GM12878 (cell line): ENCODE measurements at regions not wholly inside any gene's neighbourhood (a gene's known extent, or its start where the extent isn't known, plus 50 kb on each side); places are given as distances from the start of the nearest gene placed in this dataset.

Source experiments
- ATAC-seq: fragments of 200-7000 bp; cut with Tn5 transposase; 3 replicates; pipeline ENCODE4 v1.9.1; 2020; ENCODE audit warnings: mild to moderate bottlenecking, moderate library complexity
- BruUV-seq: library from RNA; stranded (reverse); fragments of 400-500 nt; replicated peaks from 2 replicates; lab custom pipeline; 2021; lab: Mats Ljungman, UMichigan
- CTCF ChIA-PET: fragments of 300-600 bp; sonication (Branson Sonifier 250); formaldehyde crosslinking; extraction: SDS; loops from one replicate; lab custom pipeline; 2021; ENCODE audit warnings: inconsistent platforms; lab: Yijun Ruan, JAX
- POLR2A ChIA-PET: fragments of 350-600 bp; formaldehyde crosslinking; extraction: SDS; loops from one replicate; lab custom pipeline; 2021; ENCODE audit warnings: inconsistent platforms; lab: Charles Lee
- RAD21 ChIA-PET: fragments of 300-600 bp; sonication (Branson Sonifier 250); formaldehyde crosslinking; loops from one replicate; lab custom pipeline; 2023; ENCODE audit warnings: antibody characterized with exemption; ENCODE audit not compliant: unreplicated experiment; lab: Charles Lee
- SMC1A ChIA-PET: fragments of 300-600 bp; sonication (Branson Sonifier 250); formaldehyde crosslinking; loops from one replicate; lab custom pipeline; 2023; ENCODE audit not compliant: unreplicated experiment, uncharacterized antibody; lab: Charles Lee
- DNase-seq: peaks from one replicate; pipeline ENCODE4 v3.0.0-alpha.2; 2011; ENCODE audit warnings: low read depth, low spot score
- FAIRE-seq: peaks from 3 replicates; lab custom pipeline; 2011; peaks lifted over from hg19 to GRCh38; lab: Jason Lieb, UNC
- H2AFZ ChIP-seq: 2 replicates; pipeline ENCODE4 v1.6.0; 2011; ENCODE audit warnings: low read depth, low read length, control low read depth; ENCODE audit not compliant: control insufficient read depth
- H3K27ac ChIP-seq: 2 replicates; pipeline ENCODE4 v1.5.1; 2011; ENCODE audit warnings: control low read depth; ENCODE audit not compliant: control insufficient read depth, insufficient read depth
- H3K27me3 ChIP-seq, 2 experiments: replicated peaks in 1 of 2; 2 replicates each; pipeline versions ENCODE4 v1.6.0 to v1.6.1; 2011; ENCODE audit warnings: low read length in 1 of 2; ENCODE audit not compliant: control insufficient read depth in 2 of 2, insufficient read depth in 2 of 2
- H3K36me3 ChIP-seq, 2 experiments: 2 replicates each; pipeline ENCODE4 v1.5.1; 2011; ENCODE audit warnings: low read length in 1 of 2; ENCODE audit not compliant: control insufficient read depth in 2 of 2, insufficient read depth in 2 of 2
- H3K4me1 ChIP-seq: 2 replicates; pipeline ENCODE4 v1.6.1; 2011; ENCODE audit warnings: mild to moderate bottlenecking, low read length, moderate library complexity, mixed read lengths; ENCODE audit not compliant: control insufficient read depth, insufficient read depth
- H3K4me2 ChIP-seq: 2 replicates; pipeline ENCODE4 v1.6.0; 2011; ENCODE audit warnings: control low read depth; ENCODE audit not compliant: control insufficient read depth, insufficient read depth
- H3K4me3 ChIP-seq: fragments of 200-600 bp; sonication (generic); 2 replicates; pipeline ENCODE4 v1.5.1; 2016
- H3K79me2 ChIP-seq: 2 replicates; pipeline ENCODE4 v1.6.0; 2011; ENCODE audit warnings: low read length; ENCODE audit not compliant: control insufficient read depth, insufficient read depth
- H3K9ac ChIP-seq: 2 replicates; pipeline ENCODE4 v1.8.0; 2011; ENCODE audit warnings: low read length, control low read depth, mixed read lengths; ENCODE audit not compliant: control insufficient read depth, insufficient read depth
- H3K9me3 ChIP-seq: replicated peaks from 3 replicates; pipeline ENCODE4 v1.5.1; 2011; ENCODE audit warnings: mild to moderate bottlenecking, low read length; ENCODE audit not compliant: control insufficient read depth, insufficient read depth
- H4K20me1 ChIP-seq: 2 replicates; pipeline ENCODE4 v1.6.0; 2011; ENCODE audit not compliant: control insufficient read depth, insufficient read depth
- CBX5 ChIP-seq: sonication (generic); IDR thresholded peaks from 2 replicates; pipeline ENCODE4 v1.6.1; 2016; ENCODE audit warnings: low read depth, moderate library complexity, mild to moderate bottlenecking, inconsistent platforms
- KDM1A ChIP-seq: fragments of 200-600 bp; sonication (generic); IDR thresholded peaks from 2 replicates; pipeline ENCODE4 v1.6.1; 2016; ENCODE audit warnings: borderline replicate concordance
- RAD21 ChIP-seq: IDR thresholded peaks from 2 replicates; pipeline ENCODE4 v1.6.1; 2011; ENCODE audit warnings: mild to moderate bottlenecking, low read depth, low read length, moderate library complexity; ENCODE audit not compliant: insufficient read depth
- RCOR1 ChIP-seq: conservative IDR thresholded peaks from 2 replicates; pipeline ENCODE4 v1.6.1; 2012; ENCODE audit warnings: low read depth, low read length, improper control_type of control experiment
- SMAD5 ChIP-seq: IDR thresholded peaks from 2 replicates; pipeline ENCODE4 v1.6.1; 2016; ENCODE audit warnings: antibody characterized with exemption, low read depth
- TCF12 ChIP-seq: IDR thresholded peaks from 2 replicates; pipeline ENCODE4 v1.6.1; 2011; ENCODE audit warnings: low read depth, mild to moderate bottlenecking, low read length
- WRNIP1 ChIP-seq: IDR thresholded peaks from 2 replicates; pipeline ENCODE4 v1.6.1; 2011; ENCODE audit warnings: low read depth, low read length, improper control_type of control experiment, borderline replicate concordance
- YY1 ChIP-seq: IDR thresholded peaks from 2 replicates; pipeline ENCODE4 v1.6.1; 2011; ENCODE audit warnings: low read depth, mild to moderate bottlenecking, low read length
- WGBS: methylation state at CpG from one replicate; pipeline ENCODE4 v1.1.6; 2016; ENCODE audit warnings: low lambda C conversion rate; ENCODE audit not compliant: insufficient replicate concordance, insufficient coverage; ENCODE audit errors: missing lambda C conversion rate; 5-methylcytosine and 5-hydroxymethylcytosine counted together
- in situ Hi-C: fragments of 300-500 bp; cut with MboI; formaldehyde crosslinking; loops from 9 replicates; pipeline ENCODE4 v1.14.3; 2018; ENCODE audit warnings: mixed read lengths
- intact Hi-C: fragments of 100-400 bp; cut with micrococcal nuclease; formaldehyde crosslinking; loops from one replicate; pipeline ENCODE4 v1.14.2; 2022; ENCODE audit not compliant: unreplicated experiment
- TF ChIP-seq, protein P1 (sequence below): fragments of 450-650 bp; IDR thresholded peaks from 2 replicates; pipeline ENCODE4 v1.6.1; 2014; ENCODE audit warnings: mild to moderate bottlenecking
- TF ChIP-seq, protein P2 (sequence below): fragments of 450-650 bp; IDR thresholded peaks from 2 replicates; pipeline ENCODE4 v1.6.1; 2017; ENCODE audit warnings: low read depth, mild to moderate bottlenecking, moderate library complexity
- TF ChIP-seq, protein P3 (sequence below): fragments of 450-650 bp; IDR thresholded peaks from 2 replicates; pipeline ENCODE4 v1.6.1; 2017; ENCODE audit warnings: mild to moderate bottlenecking, low read depth, inconsistent platforms; ENCODE audit not compliant: poor library complexity, severe bottlenecking
- TF ChIP-seq, protein P4 (sequence below): fragments of 450-650 bp; formaldehyde crosslinking; IDR thresholded peaks from 2 replicates; pipeline ENCODE4 v1.5.0; 2022; ENCODE audit warnings: mild to moderate bottlenecking, missing genetic modification characterization
- TF ChIP-seq, protein P5 (sequence below): fragments of 150-350 bp; IDR thresholded peaks from 2 replicates; pipeline ENCODE4 v1.6.1; 2016; ENCODE audit warnings: low read depth, low read length

DNA sequence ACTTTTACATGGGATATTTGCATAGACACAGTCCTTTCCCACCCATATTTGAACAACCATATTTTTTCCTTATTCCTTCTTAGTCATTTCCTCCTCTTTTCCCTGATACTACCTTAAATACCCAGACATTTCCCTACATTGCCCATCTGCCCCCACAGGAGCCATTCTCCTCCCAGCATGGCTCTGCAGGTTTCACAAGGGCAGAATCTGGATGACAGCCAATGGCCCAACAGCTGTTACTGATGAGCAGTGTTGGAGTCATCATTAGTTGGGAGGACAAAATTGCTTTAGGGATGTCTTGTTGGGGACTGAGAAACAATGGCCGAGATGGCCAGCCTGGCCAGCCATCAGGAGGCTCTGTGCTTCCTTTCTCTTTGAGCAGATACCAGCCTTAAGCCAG is 209.5 kb downstream of the KLF5 start:
- ChIA-PET RAD21 (no interaction called here), SMC1A (interaction anchor here (1.5 kb wide), 1 partner anchor 12 kb away, joined by 4 read pairs; no protein-coding TSS in a partner anchor), CTCF (interaction anchor here (1.6 kb wide), 1 partner anchor 25 kb away, joined by 3 read pairs; no protein-coding TSS in a partner anchor), POLR2A (no interaction called here)
- FAIRE-seq = no peak
- Histone ChIP-seq H3K27me3 (no peaks in the 10 kb centered on the region), H3K4me1 (no peaks in the 10 kb centered on the region), H3K9me3 (no peaks in the 10 kb centered on the region; the same call in 2 of the 3 replicates), H4K20me1 (no peaks in the 10 kb centered on the region), H3K36me3 (no peaks in the 10 kb centered on the region), H3K79me2 (no peaks in the 10 kb centered on the region), H3K9ac (no peak overlapping the region), H3K27ac (no peak overlapping the region), H3K4me2 (no peak overlapping the region), H2AFZ (no peak overlapping the region), H3K4me3 (no peak overlapping the region)
- intact Hi-C loops = no loop called here
- 0% methylated on average over 1 of the region's 1 CpG for WGBS
- DNase-seq = no peak
- in situ Hi-C loops = no loop called here
- BruUV-seq = no TSS peak
- no peak for ATAC-seq
- no peak for TF ChIP-seq RAD21
- TF ChIP-seq CBX5 = no peak
- TF ChIP-seq RCOR1 = no peak
- TF ChIP-seq, protein P1, sequence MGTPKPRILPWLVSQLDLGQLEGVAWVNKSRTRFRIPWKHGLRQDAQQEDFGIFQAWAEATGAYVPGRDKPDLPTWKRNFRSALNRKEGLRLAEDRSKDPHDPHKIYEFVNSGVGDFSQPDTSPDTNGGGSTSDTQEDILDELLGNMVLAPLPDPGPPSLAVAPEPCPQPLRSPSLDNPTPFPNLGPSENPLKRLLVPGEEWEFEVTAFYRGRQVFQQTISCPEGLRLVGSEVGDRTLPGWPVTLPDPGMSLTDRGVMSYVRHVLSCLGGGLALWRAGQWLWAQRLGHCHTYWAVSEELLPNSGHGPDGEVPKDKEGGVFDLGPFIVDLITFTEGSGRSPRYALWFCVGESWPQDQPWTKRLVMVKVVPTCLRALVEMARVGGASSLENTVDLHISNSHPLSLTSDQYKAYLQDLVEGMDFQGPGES = no peak
- TF ChIP-seq, protein P2, sequence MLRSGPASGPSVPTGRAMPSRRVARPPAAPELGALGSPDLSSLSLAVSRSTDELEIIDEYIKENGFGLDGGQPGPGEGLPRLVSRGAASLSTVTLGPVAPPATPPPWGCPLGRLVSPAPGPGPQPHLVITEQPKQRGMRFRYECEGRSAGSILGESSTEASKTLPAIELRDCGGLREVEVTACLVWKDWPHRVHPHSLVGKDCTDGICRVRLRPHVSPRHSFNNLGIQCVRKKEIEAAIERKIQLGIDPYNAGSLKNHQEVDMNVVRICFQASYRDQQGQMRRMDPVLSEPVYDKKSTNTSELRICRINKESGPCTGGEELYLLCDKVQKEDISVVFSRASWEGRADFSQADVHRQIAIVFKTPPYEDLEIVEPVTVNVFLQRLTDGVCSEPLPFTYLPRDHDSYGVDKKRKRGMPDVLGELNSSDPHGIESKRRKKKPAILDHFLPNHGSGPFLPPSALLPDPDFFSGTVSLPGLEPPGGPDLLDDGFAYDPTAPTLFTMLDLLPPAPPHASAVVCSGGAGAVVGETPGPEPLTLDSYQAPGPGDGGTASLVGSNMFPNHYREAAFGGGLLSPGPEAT = no peak
- TF ChIP-seq, protein P3, sequence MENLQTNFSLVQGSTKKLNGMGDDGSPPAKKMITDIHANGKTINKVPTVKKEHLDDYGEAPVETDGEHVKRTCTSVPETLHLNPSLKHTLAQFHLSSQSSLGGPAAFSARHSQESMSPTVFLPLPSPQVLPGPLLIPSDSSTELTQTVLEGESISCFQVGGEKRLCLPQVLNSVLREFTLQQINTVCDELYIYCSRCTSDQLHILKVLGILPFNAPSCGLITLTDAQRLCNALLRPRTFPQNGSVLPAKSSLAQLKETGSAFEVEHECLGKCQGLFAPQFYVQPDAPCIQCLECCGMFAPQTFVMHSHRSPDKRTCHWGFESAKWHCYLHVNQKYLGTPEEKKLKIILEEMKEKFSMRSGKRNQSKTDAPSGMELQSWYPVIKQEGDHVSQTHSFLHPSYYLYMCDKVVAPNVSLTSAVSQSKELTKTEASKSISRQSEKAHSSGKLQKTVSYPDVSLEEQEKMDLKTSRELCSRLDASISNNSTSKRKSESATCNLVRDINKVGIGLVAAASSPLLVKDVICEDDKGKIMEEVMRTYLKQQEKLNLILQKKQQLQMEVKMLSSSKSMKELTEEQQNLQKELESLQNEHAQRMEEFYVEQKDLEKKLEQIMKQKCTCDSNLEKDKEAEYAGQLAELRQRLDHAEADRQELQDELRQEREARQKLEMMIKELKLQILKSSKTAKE = no peak
- no peak for TF ChIP-seq TCF12
- no peak for TF ChIP-seq KDM1A
- TF ChIP-seq SMAD5 = no peak
- TF ChIP-seq, protein P4, sequence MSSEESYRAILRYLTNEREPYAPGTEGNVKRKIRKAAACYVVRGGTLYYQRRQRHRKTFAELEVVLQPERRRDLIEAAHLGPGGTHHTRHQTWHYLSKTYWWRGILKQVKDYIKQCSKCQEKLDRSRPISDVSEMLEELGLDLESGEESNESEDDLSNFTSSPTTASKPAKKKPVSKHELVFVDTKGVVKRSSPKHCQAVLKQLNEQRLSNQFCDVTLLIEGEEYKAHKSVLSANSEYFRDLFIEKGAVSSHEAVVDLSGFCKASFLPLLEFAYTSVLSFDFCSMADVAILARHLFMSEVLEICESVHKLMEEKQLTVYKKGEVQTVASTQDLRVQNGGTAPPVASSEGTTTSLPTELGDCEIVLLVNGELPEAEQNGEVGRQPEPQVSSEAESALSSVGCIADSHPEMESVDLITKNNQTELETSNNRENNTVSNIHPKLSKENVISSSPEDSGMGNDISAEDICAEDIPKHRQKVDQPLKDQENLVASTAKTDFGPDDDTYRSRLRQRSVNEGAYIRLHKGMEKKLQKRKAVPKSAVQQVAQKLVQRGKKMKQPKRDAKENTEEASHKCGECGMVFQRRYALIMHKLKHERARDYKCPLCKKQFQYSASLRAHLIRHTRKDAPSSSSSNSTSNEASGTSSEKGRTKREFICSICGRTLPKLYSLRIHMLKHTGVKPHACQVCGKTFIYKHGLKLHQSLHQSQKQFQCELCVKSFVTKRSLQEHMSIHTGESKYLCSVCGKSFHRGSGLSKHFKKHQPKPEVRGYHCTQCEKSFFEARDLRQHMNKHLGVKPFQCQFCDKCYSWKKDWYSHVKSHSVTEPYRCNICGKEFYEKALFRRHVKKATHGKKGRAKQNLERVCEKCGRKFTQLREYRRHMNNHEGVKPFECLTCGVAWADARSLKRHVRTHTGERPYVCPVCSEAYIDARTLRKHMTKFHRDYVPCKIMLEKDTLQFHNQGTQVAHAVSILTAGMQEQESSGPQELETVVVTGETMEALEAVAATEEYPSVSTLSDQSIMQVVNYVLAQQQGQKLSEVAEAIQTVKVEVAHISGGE = no peak
- TF ChIP-seq YY1 = no peak
- TF ChIP-seq, protein P5, sequence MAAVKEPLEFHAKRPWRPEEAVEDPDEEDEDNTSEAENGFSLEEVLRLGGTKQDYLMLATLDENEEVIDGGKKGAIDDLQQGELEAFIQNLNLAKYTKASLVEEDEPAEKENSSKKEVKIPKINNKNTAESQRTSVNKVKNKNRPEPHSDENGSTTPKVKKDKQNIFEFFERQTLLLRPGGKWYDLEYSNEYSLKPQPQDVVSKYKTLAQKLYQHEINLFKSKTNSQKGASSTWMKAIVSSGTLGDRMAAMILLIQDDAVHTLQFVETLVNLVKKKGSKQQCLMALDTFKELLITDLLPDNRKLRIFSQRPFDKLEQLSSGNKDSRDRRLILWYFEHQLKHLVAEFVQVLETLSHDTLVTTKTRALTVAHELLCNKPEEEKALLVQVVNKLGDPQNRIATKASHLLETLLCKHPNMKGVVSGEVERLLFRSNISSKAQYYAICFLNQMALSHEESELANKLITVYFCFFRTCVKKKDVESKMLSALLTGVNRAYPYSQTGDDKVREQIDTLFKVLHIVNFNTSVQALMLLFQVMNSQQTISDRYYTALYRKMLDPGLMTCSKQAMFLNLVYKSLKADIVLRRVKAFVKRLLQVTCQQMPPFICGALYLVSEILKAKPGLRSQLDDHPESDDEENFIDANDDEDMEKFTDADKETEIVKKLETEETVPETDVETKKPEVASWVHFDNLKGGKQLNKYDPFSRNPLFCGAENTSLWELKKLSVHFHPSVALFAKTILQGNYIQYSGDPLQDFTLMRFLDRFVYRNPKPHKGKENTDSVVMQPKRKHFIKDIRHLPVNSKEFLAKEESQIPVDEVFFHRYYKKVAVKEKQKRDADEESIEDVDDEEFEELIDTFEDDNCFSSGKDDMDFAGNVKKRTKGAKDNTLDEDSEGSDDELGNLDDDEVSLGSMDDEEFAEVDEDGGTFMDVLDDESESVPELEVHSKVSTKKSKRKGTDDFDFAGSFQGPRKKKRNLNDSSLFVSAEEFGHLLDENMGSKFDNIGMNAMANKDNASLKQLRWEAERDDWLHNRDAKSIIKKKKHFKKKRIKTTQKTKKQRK = no peak
- no peak for TF ChIP-seq WRNIP1
